ENCODE measurements at regions not wholly inside any gene's neighbourhood (a gene's known extent, or its start where the extent isn't known, plus 50 kb on each side); places are given as distances from the start of the nearest gene placed in this dataset.
A peak's percentile ranks its signal among the peaks of the same experiment; 100 is the strongest.
"Not testable (repeated sequence)": the region's sequence is repeated elsewhere in the genome, so short reads cannot be mapped to it uniquely, and the experiment has no call there.

DNA sequence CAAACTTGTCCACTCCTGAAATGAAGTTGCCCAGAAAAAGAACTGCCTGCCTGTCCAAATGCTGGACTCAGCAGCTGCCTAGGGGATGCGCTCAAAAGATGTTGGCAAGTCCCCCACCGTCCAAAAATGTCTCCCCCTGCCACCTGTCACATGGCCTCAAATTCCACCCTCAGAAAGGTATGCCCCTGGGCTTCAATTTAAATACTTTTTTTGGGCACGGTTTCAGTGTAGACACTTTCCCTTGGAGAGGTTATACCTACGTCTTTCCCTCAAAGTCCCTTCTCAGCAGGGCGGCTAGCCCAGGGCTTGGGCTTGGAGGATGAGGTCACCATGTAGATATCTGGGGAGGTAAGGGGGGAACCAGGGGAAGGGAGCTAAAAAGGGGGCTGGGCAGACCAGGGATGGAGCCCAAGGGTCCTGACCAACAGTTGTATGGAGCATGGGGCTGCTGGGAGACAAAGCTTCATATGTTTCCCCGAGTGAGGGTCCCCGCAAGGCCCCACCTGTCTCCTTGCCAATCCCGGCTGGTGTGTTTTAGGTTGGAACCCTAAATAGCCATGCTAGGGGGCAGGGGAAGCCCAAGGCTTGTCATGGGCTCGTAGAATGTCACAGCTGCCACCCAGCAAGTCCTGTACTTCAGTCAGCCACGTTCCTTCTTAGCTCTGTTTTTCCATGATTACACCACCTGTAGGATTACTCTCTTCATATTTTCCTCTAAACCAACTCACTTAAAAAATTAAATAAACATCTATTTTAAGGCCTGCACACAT is 131.2 kb upstream of the TBX3 start:
- DNase-seq (ENCODE audit: low spot score), result no peak

DNA sequence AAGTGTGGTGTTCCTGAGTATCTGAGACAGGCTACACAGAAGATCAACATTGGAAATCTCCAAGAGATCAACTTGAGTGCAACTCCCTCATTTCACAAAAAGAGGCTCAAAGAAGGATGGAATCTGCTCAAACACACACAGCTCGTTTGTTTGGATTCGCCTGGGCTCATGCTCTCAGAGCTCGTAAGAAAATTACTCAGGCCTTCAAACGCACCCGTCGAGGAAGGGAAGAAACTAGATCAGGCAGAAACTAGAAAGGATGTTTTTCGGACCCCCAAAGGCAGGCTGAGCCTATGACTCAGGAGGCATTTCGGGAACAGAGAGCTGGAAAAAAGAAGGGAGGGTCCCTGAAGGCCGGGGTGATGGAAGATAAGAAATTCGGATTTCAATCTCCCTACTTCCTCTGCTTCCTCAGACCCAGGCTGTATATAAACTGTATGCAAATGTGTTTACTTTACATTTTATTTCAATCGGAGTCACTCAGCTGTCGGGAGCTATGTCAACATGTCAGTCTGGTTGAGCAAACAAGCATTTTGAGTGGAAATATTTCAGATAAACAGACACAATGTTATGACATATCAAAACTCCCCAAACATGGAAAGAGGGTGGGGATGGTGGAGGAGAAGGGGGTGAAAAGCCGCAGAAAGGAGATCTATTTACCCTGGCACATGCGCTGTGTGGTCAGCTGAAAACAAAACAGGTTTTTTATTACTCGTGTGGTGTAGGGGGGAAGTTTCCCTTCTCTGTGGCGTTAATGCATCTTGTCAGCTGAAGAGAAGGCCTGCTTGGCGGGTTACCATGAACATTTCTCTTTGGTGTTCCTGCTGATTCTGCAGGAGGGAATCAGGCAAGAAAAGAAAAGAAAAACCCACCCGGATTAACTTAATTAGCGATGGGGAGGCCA is 129.1 kb upstream of the TBX3 start:
- DNase-seq (ENCODE audit: low spot score), result no peak

DNA sequence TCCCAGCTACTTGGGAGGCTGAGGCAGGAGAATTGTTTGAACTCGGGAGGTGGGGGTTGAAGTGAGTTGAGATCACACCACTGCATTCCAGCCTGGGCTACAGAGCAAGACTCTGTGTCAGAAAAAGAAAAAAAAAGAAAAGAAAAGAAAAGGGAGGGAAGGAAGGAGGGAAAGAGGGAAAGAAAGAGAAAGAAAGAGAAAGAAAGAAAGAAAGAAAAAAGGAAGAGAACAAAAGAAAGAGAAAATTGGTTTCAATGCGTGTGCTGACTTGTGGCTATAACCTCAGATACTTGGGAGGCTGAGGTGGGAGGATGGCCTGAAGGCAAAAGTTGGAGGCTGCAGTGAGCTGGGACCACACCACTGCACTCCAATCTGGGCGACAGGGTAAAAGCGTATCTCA is 128.4 kb upstream of the TBX3 start:
- no peak for DNase-seq (ENCODE audit: low spot score)

DNA sequence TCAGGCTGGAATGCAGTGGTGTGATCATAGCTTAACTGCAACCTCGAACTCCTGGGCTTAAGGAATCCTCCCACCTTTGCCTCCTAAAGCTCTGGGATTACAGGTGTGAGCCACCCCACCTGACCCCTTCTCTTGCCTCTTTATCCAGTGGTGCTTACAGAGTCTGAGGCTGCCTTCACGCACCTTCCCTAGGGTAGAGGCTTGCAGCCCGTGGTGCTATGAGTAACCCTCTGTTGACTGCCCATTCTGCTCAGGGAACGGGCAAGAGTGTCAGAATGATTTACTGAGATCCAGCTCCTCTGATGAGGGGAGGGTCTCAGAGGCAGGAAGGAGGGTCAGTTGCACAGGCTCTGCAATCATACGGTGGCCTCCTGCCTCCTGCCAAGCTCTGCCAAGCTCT is 125.1 kb upstream of the TBX3 start:
- DNase-seq (ENCODE audit: low spot score), result no peak

DNA sequence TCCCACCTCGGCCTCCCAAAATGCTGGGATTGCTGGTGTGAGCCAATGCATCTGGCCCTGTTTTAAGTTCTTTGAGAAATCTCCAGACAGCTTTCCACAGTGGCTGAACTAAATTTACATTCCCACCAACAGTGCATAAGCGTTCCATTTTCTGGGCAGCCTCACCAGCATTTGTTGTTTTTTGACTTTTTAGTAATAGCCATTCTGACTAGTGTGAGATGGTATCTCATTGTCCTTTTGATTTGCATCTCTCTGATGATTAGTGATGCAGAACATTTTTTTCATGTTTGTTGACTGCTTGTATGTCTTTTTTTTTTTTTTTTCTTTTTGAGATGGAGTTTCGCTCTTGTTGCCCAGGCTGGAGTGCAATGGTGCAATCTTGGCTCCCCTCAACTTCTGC is 117.4 kb upstream of the TBX3 start:
- DNase-seq (ENCODE audit: low spot score), result not testable (repeated sequence)

DNA sequence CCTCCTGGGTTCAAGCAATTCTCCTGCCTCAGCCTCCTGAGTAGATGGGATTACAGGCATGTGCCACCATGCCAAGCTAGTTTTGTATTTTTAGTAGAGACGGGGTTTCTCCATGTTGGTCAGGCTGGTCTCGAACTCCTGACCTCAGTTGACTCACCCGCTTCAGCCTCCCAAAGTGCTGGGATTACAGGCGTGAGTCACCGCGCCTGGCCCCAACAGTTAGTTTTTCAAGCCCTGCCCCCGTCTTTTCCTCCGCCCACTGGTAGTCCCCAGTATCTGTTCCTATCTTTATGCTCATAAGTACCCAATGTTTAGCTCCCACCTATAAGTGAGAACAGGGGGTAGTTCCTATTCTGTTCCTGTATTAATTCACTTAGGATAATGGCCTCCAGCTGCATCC is 116.6 kb upstream of the TBX3 start:
- DNase-seq (ENCODE audit: low spot score), result not testable (repeated sequence)

DNA sequence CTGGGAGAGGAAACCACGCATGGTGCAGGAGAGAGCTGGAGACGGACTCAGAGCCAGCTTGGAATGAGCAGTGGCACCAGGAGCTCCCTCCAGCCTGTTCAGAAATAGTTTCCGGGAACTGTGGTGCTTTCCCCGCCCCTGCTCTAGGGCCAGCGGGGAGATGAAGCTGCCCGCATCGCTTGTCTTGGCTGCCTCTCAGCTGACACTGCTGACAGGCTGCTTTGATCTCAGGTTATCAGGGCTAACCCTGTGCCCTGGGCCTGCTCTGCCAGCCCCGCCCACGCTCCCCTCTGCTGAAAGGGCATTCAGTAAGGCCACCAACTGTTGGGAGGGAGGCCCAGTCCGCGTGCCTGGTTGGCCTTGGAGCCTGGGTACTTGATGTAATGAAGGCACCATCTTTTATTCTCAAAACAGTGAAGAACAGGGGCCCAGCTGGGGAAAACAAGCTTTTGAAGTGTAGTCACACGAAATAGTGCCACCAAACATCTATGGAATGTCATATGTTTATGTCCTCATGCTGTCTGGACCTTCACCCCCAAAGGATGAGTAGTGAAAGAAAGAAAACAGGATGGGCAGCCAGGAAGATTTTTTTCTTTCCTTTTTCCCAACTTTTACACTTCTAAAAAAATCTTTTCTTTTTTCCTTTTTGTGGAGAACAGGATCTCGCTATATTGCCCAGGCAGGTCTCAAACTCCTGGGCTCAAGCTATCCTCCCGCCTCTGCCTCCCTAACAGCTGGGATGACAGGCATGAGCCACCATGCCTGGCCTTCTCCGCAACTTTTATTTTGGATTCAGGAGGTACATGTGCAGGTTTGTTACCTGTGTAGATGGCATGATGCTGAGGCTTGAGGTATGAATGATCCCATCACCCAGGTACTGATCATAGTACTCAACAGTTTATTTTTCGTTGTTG is 115.9 kb upstream of the TBX3 start:
- DNase-seq (ENCODE audit: low spot score), result peak; percentile 50

DNA sequence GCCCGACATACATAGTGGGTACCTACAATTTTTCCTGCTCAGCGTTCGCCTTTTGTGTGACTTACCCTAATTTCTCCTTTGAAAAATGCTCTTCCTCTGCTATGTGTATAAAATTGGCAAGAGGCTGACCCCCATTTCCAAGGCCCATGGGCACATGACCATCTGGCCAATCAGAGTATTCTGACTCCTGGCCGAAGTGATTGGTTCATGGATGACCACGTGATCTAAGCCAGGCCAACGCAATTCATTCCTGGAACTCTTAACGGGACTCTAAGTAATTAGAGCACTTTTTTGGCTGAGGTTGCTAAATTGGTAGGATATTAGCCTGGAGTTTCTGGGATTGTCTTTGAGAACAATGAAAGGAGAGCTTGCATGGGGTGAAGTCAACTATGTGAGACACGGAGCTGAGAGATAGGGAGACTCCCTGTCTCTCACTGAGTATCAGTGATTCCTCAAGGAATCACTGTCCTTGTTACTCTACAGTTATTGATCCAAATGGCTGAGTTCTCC is 110.1 kb upstream of the TBX3 start:
- DNase-seq (ENCODE audit: low spot score), result no peak

DNA sequence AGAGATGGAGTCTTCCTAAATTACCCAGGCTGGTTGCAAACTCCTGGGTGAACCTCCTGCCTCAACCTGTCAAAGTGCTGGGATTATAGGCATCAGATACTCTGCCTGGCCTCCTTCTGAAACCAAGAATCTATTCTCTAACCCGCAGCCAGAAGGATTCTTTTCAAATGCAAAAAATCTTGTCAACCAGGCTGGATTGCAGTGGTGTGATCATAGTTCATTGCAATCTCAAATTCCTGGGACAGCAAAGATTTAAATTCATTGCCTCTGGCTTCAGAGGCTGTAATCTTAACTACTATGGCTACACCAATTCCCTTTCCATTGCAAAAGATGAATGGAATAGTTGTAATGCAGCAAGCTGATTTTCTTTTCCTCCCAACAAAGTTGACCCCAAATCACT is 106.3 kb upstream of the TBX3 start:
- DNase-seq (ENCODE audit: low spot score), result no peak

DNA sequence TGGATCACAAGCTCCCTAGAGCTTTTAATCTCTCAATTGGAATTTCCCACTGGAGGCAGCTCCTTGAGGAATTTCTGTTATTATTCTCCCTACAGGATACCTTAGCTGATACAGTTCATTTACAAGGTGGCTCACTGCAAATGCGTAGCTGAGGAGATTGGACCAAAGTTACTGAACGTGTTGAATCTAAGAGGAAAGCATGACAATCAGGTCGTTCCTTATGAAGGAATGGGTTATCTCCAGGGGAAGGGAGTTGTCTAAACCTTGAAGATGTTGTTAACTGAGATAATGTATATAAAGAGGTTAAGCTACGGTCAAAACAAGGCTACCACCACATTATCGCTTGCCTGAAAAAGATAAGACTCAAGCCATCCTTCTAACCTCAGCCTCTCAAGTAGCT is 105.8 kb upstream of the TBX3 start:
- no peak for DNase-seq (ENCODE audit: low spot score)

DNA sequence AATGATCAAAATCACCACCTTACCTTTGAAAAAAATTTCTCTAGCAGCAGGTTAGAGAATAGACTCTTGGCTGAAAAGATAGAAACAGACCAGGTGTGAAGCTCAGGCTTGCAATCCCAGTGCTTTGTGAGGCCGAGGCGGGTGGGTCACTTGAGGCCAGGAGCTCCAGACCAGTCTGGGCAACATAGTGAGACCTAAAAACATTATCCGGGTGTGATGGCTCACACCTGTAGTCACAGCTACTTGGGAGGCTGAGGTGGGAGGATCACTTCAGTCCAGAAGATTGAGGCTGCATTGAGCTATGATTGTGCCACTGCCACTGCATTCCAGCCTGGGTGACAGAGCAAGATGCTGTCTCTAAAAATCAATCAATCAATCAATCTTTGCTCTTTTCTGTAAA is 105.3 kb upstream of the TBX3 start:
- no peak for DNase-seq (ENCODE audit: low spot score)

DNA sequence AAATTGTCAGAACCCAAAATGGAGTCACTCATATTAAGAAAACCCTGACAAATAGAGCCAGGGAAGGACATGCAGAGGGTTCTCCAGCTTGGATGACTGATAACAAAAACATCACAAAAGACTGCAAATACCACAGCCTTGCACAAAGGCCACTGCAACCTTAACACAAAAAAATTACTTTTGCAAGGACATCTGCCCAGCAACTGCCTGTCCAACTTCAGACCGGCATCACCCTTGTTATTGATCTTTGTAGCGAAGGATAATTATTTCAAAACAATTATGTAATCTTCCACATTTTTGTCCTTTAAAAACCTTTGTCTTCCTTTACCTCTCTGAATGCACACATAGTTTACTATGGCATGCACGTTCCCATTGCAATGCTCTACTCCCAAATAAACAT is 100.6 kb upstream of the TBX3 start:
- no peak for DNase-seq (ENCODE audit: low spot score)

DNA sequence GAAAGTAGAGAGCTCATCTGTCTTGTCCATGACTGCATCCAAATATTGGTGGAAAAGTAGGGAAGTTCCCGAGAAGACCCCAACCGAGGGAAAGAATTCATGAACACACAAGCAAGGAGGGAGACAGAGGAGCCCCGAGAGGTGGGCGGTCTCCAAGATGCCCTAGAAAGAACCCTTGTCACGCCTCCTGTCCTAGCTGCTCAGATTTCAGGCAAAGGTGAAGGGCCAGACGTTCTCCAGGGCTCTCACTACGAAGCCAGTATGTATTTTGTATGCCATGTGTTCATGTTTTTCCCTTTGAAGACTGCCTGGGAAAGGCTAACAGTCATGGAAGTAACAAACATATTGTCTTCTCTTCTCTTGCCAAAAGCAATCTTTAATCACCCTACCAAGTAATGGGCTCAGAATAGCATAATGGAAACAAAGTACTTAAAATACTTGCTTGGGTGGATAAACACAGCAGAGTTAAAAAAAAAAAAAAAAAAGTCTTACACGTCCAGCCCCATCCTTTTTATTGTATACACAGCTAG is 99.2 kb upstream of the TBX3 start:
- no peak for DNase-seq (ENCODE audit: low spot score)

DNA sequence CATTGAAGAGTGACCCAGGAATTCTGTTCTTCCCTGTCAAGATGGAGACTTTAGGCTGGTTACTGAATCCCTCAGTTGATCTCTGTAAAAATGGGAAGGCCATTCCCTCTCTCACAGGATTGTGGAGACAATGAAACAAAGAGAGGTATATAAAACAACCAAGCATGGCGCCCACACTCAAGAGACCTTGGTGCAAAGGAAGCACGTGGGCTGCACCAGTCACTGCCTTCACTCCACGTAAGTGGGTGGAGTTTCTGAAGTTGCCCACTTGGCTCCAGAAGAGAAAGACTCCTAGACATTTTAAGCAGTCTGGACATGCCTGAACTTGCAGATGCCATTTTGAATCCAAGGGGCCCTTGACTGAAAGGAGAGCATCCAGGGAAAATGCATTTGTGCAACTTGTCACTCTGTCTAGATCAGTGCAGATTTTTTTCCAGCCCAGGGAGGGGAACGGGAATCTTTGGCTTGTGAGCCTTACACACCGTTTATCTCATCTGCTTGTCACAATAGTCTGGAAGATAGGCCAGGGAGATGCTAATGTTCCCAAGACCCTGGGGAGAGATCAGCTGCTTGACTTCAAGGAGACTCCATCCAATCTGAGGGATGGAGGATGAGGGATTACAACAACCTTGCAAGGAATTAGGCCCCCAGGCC is 96.9 kb upstream of the TBX3 start:
- DNase-seq (ENCODE audit: low spot score), result no peak

DNA sequence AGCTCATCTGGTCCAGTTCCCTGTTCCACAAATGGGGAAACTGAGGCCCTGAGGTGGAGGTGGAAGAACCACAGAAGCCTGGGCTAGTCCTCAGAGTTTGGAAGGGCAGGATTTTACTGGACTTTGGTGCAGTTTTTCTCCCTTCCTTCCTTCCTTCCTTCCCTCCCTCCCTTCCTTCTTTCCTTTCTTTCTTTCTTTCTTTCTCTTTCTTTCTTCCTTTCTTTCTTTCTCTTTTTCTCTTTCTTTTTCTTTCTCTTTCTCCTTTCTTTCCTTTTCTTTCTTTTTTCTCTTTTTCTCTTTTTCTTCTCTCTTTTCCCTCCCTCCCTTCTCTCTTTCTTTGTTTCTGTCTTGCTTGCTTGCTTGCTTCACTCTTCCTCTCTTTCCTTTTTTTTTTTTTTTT is 95.7 kb upstream of the TBX3 start:
- DNase-seq (ENCODE audit: low spot score), result no peak

DNA sequence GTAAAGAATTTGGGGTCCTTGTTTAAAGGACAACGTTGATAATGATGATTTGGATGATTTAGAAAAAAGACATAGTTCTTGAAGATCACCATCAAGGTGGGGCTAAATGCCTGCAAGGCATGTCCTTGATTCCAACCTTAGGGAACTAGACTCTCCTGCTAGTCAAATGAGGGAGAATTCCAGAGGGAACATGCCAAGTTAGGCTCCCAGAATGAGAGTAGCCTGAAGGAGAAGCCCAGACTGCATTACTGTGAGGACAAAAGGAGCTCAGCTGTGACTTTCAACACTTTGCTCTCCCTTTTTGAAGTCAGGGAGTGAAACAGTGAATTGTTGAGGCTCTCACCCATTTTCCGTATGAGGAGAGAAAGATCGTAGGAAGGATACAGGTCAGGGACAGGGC is 95.2 kb upstream of the TBX3 start:
- no peak for DNase-seq (ENCODE audit: low spot score)

DNA sequence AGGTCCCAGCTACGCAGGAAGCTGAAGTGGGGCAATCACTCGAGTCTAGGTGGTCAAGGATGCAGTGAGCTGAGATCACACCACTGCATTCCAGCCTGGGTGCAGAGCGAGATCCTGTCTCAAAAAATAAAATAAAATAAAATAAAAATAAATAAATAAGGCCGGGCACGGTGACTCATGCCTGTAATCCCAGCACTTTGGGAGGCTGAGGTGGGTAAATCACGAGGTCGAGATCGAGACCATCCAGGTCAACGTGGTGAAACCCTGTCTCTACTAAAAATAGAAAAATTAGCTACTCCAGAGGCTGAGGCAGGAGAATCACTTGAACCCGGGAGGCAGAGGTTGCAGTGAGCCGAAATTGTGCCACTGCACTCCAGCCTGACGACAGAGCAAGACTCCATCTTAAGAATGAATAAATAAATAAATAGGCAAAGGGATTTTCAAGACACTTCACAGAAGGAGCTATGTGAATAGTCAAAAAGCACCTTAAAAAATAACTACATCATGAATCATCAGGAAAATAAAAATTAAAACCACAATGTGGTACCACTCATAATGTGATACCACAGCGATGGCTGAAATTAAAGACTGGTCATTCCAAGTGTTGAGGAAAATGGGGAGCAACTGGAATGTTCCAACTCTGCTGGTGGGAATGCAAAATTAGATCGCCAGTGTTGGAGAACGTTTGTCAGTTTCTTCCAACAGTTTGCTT is 92.9 kb upstream of the TBX3 start:
- no peak for DNase-seq (ENCODE audit: low spot score)

DNA sequence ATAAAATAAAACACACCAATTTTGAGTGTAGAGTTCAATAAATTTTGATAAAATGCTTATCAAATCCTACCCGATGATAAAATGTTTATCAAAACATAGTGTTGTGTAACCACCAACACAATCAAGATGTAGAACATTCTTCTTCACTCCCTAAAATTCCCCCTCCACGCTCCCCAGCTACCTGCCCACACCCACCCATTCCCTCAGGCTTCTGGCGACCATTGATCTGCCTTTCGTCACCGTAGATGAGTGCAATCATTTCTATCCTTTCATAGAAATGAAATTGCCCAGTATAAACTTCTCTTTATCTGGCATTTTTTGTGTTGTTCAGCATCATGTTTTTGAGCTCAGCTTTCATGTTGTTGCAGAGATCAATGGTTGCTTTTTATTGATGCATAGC is 90.7 kb upstream of the TBX3 start:
- no peak for DNase-seq (ENCODE audit: low spot score)

DNA sequence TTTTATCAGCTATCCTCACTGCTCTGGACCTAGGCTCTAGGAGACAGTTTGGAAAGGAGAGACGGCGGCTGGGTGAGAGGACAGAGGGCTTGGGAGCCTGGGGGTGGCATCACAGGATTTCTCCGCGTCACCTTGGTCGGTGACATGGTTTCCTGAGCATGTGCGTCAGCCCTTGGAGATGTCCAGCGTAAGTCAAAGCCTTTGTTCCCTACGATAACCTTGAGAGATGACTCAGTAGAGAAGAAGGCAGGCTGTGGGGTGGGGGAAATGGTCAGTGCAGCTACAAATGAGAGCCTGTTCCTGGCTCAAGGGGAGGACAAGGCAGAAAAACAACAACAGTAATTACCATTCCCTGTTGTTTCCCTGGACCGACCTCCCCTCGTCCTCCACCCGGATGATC is 90.2 kb upstream of the TBX3 start:
- DNase-seq (ENCODE audit: low spot score), result peak; percentile 78

DNA sequence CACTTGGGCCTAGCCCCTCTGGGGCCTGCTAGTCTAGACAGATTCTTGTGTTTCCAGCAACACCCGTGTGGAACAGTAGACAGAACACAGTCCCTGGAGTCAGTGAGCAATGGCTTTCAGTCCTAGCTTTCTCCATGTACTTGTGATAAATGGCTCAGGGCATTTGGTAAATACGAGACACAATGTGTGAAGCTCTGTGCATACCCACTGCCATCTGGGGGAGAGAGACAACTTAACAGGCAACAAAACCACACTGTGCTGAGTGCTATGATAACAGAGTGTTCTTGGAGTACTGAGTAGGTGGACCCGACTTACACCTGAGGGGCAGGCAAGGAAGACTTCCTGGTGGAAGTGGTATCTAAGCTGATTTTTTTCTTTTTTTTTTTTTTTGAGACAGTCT is 86.3 kb upstream of the TBX3 start:
- DNase-seq (ENCODE audit: low spot score), result no peak

DNA sequence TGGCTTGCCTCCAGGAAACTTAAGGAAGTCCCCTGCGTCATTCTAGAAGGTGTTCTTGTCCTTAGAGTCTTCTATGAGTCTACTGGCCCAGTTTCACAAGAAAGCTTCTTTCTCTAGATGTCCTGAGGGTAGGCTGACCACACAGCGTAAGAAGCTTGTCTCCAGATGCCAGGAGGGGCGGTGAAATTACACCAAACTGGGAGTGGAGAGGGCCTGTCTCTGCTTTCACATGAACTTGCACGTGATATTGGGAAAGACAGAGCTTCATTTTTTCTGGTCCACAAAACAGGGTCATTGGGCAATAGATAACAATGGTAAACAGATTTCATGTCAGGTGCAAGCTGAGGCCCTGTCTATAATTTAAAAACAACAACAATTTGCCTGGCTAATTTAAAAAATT is 85.7 kb upstream of the TBX3 start:
- DNase-seq (ENCODE audit: low spot score), result no peak
